Karpas-422 (cell line): ENCODE measurements at regions not wholly inside any gene's neighbourhood (a gene's known extent, or its start where the extent isn't known, plus 50 kb on each side); places are given as distances from the start of the nearest gene placed in this dataset.
"Not testable (repeated sequence)": the region's sequence is repeated elsewhere in the genome, so short reads cannot be mapped to it uniquely, and the experiment has no call there.

Experiments
- DNase-seq: peaks from one replicate; pipeline ENCODE4 v3.0.0-alpha.2; 2015
- H2AFZ ChIP-seq: fragments of 200-600 bp; sonication (generic); 2 replicates; pipeline ENCODE4 v1.6.1; 2014; ENCODE audit warnings: antibody characterized with exemption, low read length, mixed read lengths
- H3K27ac ChIP-seq: fragments of 200-600 bp; sonication (generic); 2 replicates; pipeline ENCODE4 v1.5.1; 2014; ENCODE audit warnings: mild to moderate bottlenecking, low read length, moderate library complexity
- H3K27me3 ChIP-seq: fragments of 200-600 bp; sonication (generic); 2 replicates; pipeline ENCODE4 v1.6.1; 2014; ENCODE audit warnings: low read length, mixed read lengths
- H3K36me3 ChIP-seq: fragments of 200-600 bp; sonication (generic); 2 replicates; pipeline ENCODE4 v1.6.1; 2014; ENCODE audit warnings: low read length, mixed read lengths; ENCODE audit not compliant: insufficient read depth
- H3K4me1 ChIP-seq: fragments of 200-600 bp; sonication (generic); 2 replicates; pipeline ENCODE4 v1.6.1; 2014; ENCODE audit warnings: mild to moderate bottlenecking, low read length, mixed read lengths
- H3K4me2 ChIP-seq: fragments of 200-600 bp; sonication (generic); 2 replicates; pipeline ENCODE4 v1.6.1; 2014; ENCODE audit warnings: low read length, low read depth, mild to moderate bottlenecking; ENCODE audit not compliant: poor library complexity, severe bottlenecking
- H3K4me3 ChIP-seq: fragments of 200-600 bp; sonication (generic); 2 replicates; pipeline ENCODE4 v1.5.1; 2014; ENCODE audit warnings: mild to moderate bottlenecking, antibody characterized with exemption, low read length, mixed read lengths
- H3K79me2 ChIP-seq: fragments of 200-600 bp; sonication (generic); 2 replicates; pipeline ENCODE4 v1.6.1; 2014; ENCODE audit warnings: mild to moderate bottlenecking, low read length, mixed read lengths
- H3K9ac ChIP-seq: fragments of 200-600 bp; sonication (generic); 2 replicates; pipeline ENCODE4 v1.6.0; 2014; ENCODE audit warnings: low read length
- H3K9me2 ChIP-seq: fragments of 200-600 bp; sonication (generic), shearing (Covaris generic); replicated peaks from 2 replicates; pipeline ENCODE4 v1.6.0; 2014; ENCODE audit warnings: mild to moderate bottlenecking, low read length, moderate library complexity; ENCODE audit not compliant: insufficient read depth
- H3K9me3 ChIP-seq: fragments of 300-700, 200-600 bp; sonication (generic); 2 replicates; pipeline ENCODE4 v1.6.1; 2014; ENCODE audit warnings: low read length, mixed read lengths
- H4K20me1 ChIP-seq: fragments of 200-600 bp; sonication (generic); 2 replicates; pipeline ENCODE4 v1.6.1; 2014; ENCODE audit warnings: mild to moderate bottlenecking, antibody characterized with exemption, low read length, low read depth; ENCODE audit not compliant: insufficient read depth

DNA sequence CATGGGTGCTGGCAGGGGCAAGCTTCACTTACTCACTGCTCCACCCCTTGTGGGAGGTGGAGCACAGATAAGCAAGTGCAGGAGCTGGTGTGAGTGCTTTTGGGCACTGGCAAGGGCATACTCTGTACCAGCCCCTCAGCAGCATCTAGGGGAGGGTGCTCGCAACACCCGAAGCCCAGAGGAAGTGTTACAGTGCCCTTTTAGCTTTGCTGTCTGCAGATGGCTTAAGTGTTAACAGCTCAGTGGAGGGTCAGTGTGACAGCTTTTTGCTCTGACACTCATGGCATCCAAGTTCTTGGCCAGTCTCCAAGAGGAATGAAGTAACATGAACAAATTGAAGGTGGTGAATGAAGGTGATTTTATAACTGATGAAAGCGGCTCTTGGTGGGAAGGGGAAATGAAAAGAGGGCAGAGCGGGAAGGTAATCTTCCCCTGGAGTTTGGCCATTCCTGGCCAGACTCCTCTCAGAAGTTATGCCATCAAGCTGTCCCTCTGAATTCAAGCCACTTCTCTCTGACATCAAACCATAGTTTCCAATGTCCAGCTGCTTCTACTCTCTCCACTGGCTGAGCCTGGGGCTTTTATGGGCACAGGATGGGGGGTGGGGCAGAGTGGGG is 862.5 kb downstream of the KCNMA1 start:
- Histone ChIP-seq H3K4me1 (no peaks in the 10 kb centered on the region), H3K79me2 (no peaks in the 10 kb centered on the region), H3K9me2 (no peaks in the 10 kb centered on the region), H3K27ac (no peak overlapping the region), H3K27me3 (no peaks in the 10 kb centered on the region), H2AFZ (no peak overlapping the region), H4K20me1 (no peaks in the 10 kb centered on the region), H3K9ac (no peak overlapping the region), H3K9me3 (no peaks in the 10 kb centered on the region), H3K4me2 (no peak overlapping the region), H3K36me3 (no peaks in the 10 kb centered on the region), H3K4me3 (no peak overlapping the region)
- DNase-seq = no peak

DNA sequence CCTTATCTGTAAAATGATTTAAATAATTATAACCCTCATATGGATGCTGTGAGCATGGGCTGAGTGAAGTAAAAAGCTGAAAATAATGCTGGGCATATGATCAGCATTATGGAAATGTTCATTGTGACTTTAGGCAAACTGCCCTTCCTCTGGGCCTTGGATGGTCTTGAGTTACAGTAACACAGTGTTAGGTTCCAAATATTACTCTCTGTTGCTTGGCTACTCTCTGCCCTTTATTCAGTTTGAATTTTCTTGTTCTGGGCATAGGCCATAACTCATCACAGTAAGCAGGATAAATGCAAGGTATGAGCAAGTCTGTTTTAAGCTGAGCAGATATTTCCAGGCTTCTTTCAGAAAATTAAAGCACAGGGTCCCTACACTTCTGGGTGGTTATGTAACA is 868.0 kb downstream of the KCNMA1 start:
- H3K4me1 ChIP-seq = no peaks in the 10 kb centered on the region
- H3K36me3 ChIP-seq = no peaks in the 10 kb centered on the region
- no peak overlapping the region for H3K9ac ChIP-seq
- no peak overlapping the region for H3K4me3 ChIP-seq
- H3K9me2 ChIP-seq = no peaks in the 10 kb centered on the region
- no peak overlapping the region for H3K27ac ChIP-seq
- H3K79me2 ChIP-seq = no peaks in the 10 kb centered on the region
- H3K4me2 ChIP-seq = no peak overlapping the region
- H4K20me1 ChIP-seq = no peaks in the 10 kb centered on the region
- DNase-seq = no peak
- H3K27me3 ChIP-seq = no peaks in the 10 kb centered on the region
- no peak overlapping the region for H2AFZ ChIP-seq
- no peaks in the 10 kb centered on the region for H3K9me3 ChIP-seq

DNA sequence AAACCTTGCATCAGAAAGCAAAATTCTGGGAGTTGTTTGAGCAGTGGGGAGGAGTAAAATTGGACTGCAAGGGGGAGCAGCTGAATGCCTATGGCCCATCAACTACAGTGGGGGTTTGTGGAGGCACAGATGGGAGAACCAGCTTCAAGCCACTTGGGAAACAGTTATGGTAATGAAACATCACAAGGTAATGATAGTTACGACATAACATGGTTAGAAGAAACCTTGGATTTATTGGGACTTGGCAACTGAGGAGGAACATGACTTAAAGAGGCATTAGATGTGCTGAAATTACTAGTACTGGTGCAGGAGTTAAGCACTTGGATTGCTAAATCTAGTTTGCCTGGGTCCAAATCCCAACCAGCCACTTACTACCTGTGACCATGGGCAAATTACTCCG is 868.4 kb downstream of the KCNMA1 start:
- no peak overlapping the region for H3K9ac ChIP-seq
- no peaks in the 10 kb centered on the region for H3K9me3 ChIP-seq
- H3K4me1 ChIP-seq = no peaks in the 10 kb centered on the region
- no peak for DNase-seq
- H4K20me1 ChIP-seq = no peaks in the 10 kb centered on the region
- H3K4me3 ChIP-seq = no peak overlapping the region
- H3K36me3 ChIP-seq = no peaks in the 10 kb centered on the region
- H3K9me2 ChIP-seq = no peaks in the 10 kb centered on the region
- H3K27me3 ChIP-seq = no peaks in the 10 kb centered on the region
- H3K27ac ChIP-seq = no peak overlapping the region
- no peaks in the 10 kb centered on the region for H3K79me2 ChIP-seq
- no peak overlapping the region for H3K4me2 ChIP-seq
- no peak overlapping the region for H2AFZ ChIP-seq

DNA sequence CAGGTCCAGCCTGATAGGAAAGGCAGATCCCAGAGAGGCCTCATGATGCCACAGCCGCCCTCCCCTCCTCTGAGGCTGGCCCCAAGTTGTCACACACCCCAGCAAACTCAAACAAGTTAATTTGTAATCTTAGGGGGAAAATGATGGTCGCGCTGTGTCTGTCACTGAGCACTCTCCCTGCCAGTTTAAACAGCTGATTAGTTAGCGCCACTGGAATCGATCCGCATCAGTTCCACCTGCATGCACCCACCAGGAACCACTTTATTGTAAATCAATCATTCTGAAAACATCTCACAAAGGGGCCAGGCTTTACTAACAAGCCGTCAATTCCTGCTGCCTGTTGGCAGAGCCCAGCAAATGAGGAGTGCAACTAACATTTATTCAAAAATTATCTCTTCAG is 870.9 kb downstream of the KCNMA1 start:
- Histone ChIP-seq H3K27me3 (no peaks in the 10 kb centered on the region), H3K4me1 (no peaks in the 10 kb centered on the region), H3K36me3 (no peaks in the 10 kb centered on the region), H3K4me2 (no peak overlapping the region), H3K27ac (no peak overlapping the region), H3K9me3 (no peaks in the 10 kb centered on the region), H2AFZ (no peak overlapping the region), H3K9ac (no peak overlapping the region), H3K4me3 (no peak overlapping the region), H4K20me1 (no peaks in the 10 kb centered on the region), H3K9me2 (no peaks in the 10 kb centered on the region), H3K79me2 (no peaks in the 10 kb centered on the region)
- no peak for DNase-seq

DNA sequence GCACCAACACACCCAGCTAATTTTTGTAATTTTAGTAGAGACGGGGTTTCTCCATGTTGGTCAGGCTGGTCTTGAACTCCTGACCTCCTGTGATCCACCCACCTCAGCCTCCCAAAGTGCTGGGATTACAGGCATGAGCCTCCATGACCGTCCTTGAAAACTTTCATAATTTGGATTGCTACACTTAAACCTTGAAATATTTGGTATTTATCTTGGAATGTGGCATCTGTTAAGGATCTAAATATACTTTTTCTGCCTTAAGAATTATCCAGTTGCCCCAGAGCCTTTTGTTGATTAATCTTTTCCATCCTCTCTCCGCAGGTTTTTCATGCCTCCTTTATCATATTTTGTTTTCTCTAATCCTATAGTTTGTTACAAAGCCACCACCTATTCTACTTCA is 872.7 kb downstream of the KCNMA1 start:
- not testable (repeated sequence) for H4K20me1 ChIP-seq, H3K4me3 ChIP-seq, H2AFZ ChIP-seq, H3K79me2 ChIP-seq, H3K4me1 ChIP-seq, H3K27ac ChIP-seq, H3K36me3 ChIP-seq, H3K9me3 ChIP-seq, H3K9ac ChIP-seq, H3K27me3 ChIP-seq, DNase-seq, H3K9me2 ChIP-seq, H3K4me2 ChIP-seq

DNA sequence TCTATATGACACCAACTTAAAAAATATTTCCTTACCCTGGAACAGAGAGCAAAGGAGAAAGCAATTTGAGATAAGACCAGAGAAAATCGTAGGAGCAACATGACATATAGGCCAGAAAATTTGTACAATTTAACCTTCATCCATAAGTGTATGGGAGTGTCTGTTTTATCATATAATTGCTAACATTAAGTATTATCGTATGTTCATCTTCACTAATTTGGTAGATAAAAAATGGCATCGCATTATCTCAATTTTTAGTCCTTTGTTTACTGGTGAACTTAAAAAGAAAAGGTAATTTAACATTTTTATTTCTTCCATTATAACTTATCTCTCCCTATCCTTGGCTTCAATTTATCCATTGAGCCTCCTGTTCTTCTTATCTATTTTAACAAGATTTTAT is 873.4 kb downstream of the KCNMA1 start:
- no peak overlapping the region for H3K9ac ChIP-seq
- no peak overlapping the region for H3K27ac ChIP-seq
- DNase-seq = no peak
- no peaks in the 10 kb centered on the region for H3K36me3 ChIP-seq
- H4K20me1 ChIP-seq = no peaks in the 10 kb centered on the region
- H3K4me1 ChIP-seq = no peaks in the 10 kb centered on the region
- no peaks in the 10 kb centered on the region for H3K9me2 ChIP-seq
- no peaks in the 10 kb centered on the region for H3K79me2 ChIP-seq
- H3K4me2 ChIP-seq = no peak overlapping the region
- no peaks in the 10 kb centered on the region for H3K9me3 ChIP-seq
- no peak overlapping the region for H2AFZ ChIP-seq
- H3K4me3 ChIP-seq = no peak overlapping the region
- no peaks in the 10 kb centered on the region for H3K27me3 ChIP-seq

DNA sequence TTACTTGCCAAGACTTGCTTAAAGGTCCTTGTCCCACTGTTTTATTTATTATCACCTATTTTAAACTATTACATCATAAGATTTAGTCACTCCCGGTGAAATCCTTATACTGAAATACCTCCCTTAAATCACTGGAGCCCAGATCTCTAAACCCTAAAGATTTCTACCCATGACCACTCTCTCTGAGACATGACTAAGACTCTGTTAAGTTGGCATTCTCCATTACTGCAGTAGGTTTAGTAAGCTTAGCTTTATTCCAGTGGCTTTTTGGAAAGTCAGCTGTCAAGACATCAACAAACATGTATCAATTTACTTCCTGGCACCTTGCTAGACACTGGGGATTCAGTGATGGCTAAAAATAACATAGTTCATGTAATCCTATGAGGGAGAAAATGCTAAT is 874.2 kb downstream of the KCNMA1 start:
- Histone ChIP-seq H3K9me3 (no peaks in the 10 kb centered on the region), H4K20me1 (no peaks in the 10 kb centered on the region), H3K4me3 (no peak overlapping the region), H2AFZ (no peak overlapping the region), H3K36me3 (no peaks in the 10 kb centered on the region), H3K4me2 (no peak overlapping the region), H3K9ac (no peak overlapping the region), H3K79me2 (no peaks in the 10 kb centered on the region), H3K27ac (no peak overlapping the region), H3K9me2 (no peaks in the 10 kb centered on the region), H3K4me1 (no peaks in the 10 kb centered on the region), H3K27me3 (no peaks in the 10 kb centered on the region)
- no peak for DNase-seq

DNA sequence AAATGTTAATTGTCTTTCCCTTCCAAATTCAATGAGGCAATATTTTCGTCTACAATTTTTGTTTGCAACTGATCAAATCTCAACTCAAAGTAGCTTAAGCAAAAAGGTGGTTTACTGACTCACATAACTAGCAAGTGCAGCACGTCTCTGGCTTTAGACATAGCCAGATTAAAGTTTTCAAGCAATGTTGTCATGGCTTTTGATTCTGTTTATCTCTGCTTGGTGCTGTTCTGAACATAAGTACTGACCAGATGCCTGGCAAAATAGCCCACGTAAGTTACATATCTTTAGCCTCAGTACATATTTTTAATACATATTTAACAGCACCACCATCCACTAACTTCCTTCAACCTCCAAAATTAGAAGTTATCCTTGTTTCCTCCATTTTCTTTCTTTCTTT is 877.9 kb downstream of the KCNMA1 start:
- no peak overlapping the region for H3K27ac ChIP-seq
- no peaks in the 10 kb centered on the region for H3K79me2 ChIP-seq
- H3K4me2 ChIP-seq = no peak overlapping the region
- no peaks in the 10 kb centered on the region for H3K4me1 ChIP-seq
- no peak overlapping the region for H3K4me3 ChIP-seq
- no peak overlapping the region for H3K9ac ChIP-seq
- H3K9me3 ChIP-seq = no peaks in the 10 kb centered on the region
- H4K20me1 ChIP-seq = no peaks in the 10 kb centered on the region
- no peaks in the 10 kb centered on the region for H3K36me3 ChIP-seq
- H2AFZ ChIP-seq = no peak overlapping the region
- no peak for DNase-seq
- H3K9me2 ChIP-seq = no peaks in the 10 kb centered on the region
- H3K27me3 ChIP-seq = no peaks in the 10 kb centered on the region; the same call in 1 of the 2 replicates

DNA sequence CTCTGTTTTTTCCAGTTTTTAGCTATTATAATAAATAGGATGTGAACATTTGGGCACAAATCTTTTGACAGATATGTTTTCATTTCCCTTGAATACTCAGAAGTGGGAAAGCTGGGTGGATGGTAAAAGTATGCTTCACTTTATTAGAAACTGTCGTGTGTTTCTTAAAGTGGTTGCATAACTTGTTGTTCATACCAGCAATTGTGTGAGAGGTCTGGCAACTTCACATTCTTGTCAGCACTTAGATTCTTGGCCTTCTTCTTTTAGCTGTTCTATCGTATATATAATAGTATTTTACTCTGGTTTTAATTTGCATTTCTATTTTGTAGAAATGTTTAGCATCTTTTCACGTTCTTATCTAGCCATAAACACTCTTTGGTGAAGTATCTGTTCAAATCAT is 894.4 kb downstream of the KCNMA1 start:
- Histone ChIP-seq H3K4me2 (no peak overlapping the region), H3K36me3 (no peaks in the 10 kb centered on the region), H3K9ac (no peak overlapping the region), H3K9me2 (no peaks in the 10 kb centered on the region), H3K9me3 (no peaks in the 10 kb centered on the region), H3K4me1 (no peaks in the 10 kb centered on the region), H3K79me2 (no peaks in the 10 kb centered on the region), H3K27me3 (0 out of 2 replicates have a peak, but pooled peaks cover 4% of the 10 kb centered on the region), H3K27ac (no peak overlapping the region), H3K4me3 (no peak overlapping the region), H2AFZ (no peak overlapping the region), H4K20me1 (no peaks in the 10 kb centered on the region)
- DNase-seq = no peak
